HG02885 (cell line): ENCODE measurements at regions not wholly inside any gene's neighbourhood (a gene's known extent, or its start where the extent isn't known, plus 50 kb on each side); places are given as distances from the start of the nearest gene placed in this dataset.

Experiments used
- ATAC-seq: cut with Tn5 transposase; IDR thresholded peaks from one replicate; pipeline ENCODE4 v1.9.1; 2021; ENCODE audit warnings: mild to moderate bottlenecking; ENCODE audit not compliant: unreplicated experiment, poor library complexity

- ATAC-seq: no peak
Measured at GRCh38 chr7:121624958-121625357, 228.8 kb upstream of the FAM3C start.

- no peak for ATAC-seq
Measured at GRCh38 chr7:121623130-121623872, 227.2 kb upstream of the FAM3C start.

- ATAC-seq: no peak
Measured at GRCh38 chr7:121621937-121622336, 225.8 kb upstream of the FAM3C start.

GRCh38 chr7:121620953-121621606 lies 225.0 kb upstream of the FAM3C start:
- no peak for ATAC-seq

- no peak for ATAC-seq
Measured at GRCh38 chr7:121620206-121620605, 224.1 kb upstream of the FAM3C start.

- no peak for ATAC-seq
Measured at GRCh38 chr7:121618182-121618581, 222.1 kb upstream of the FAM3C start.

- no peak for ATAC-seq
Measured at GRCh38 chr7:121610243-121610642, 214.1 kb upstream of the FAM3C start.

GRCh38 chr7:121609208-121609607 lies 213.1 kb upstream of the FAM3C start:
- no peak for ATAC-seq

- no peak for ATAC-seq
Measured at GRCh38 chr7:121608785-121609184, 212.7 kb upstream of the FAM3C start.

- ATAC-seq: peak; percentile 45
Measured at GRCh38 chr7:121608183-121608582, 212.1 kb upstream of the FAM3C start.

GRCh38 chr7:121605317-121605680 lies 209.2 kb upstream of the FAM3C start:
- no peak for ATAC-seq

- ATAC-seq: no peak
Measured at GRCh38 chr7:121604627-121605316, 208.7 kb upstream of the FAM3C start.

GRCh38 chr7:121603886-121604285 lies 207.8 kb upstream of the FAM3C start:
- ATAC-seq: no peak

GRCh38 chr7:121599887-121600286 lies 203.8 kb upstream of the FAM3C start:
- ATAC-seq: no peak

- no peak for ATAC-seq
Measured at GRCh38 chr7:121595758-121596696, 199.9 kb upstream of the FAM3C start.

GRCh38 chr7:121591926-121592325 lies 195.8 kb upstream of the FAM3C start:
- no peak for ATAC-seq

GRCh38 chr7:121587435-121587834 lies 191.3 kb upstream of the FAM3C start:
- ATAC-seq: no peak

GRCh38 chr7:121582258-121582657 lies 186.2 kb upstream of the FAM3C start:
- ATAC-seq: no peak

GRCh38 chr7:121579639-121580038 lies 183.5 kb upstream of the FAM3C start:
- no peak for ATAC-seq

- ATAC-seq: no peak
Measured at GRCh38 chr7:121578669-121579068, 182.6 kb upstream of the FAM3C start.
